ENCODE measurements at regions not wholly inside any gene's neighbourhood (a gene's known extent, or its start where the extent isn't known, plus 50 kb on each side); places are given as distances from the start of the nearest gene placed in this dataset.

GRCh38 chr18:29652797-29653196 is 1389.7 kb downstream of the DSC3 start:
- TF ChIP-seq ZFP3 (CRISPR knock-in tag; IDR thresholded peaks at IDR 0.05) (no peak), ZFP30 (CRISPR knock-in tag; IDR thresholded peaks at IDR 0.05) (no peak), GLIS3 (CRISPR knock-in tag; IDR thresholded peaks at IDR 0.05) (no peak), ESRRG (CRISPR knock-in tag; IDR thresholded peaks at IDR 0.05) (no peak), PATZ1 (CRISPR knock-in tag; IDR thresholded peaks at IDR 0.05; ENCODE audit: borderline replicate concordance) (no peak), TSHZ2 (CRISPR knock-in tag; IDR thresholded peaks at IDR 0.05) (no peak), ISL1 (CRISPR knock-in tag; IDR thresholded peaks at IDR 0.05) (no peak), PPARA (CRISPR knock-in tag; IDR thresholded peaks at IDR 0.05; ENCODE audit: borderline replicate concordance) (no peak), ZNF70 (CRISPR knock-in tag; IDR thresholded peaks at IDR 0.05) (no peak), BACH2 (CRISPR knock-in tag; IDR thresholded peaks at IDR 0.05; ENCODE audit: borderline replicate concordance) (no peak), ZNF565 (CRISPR knock-in tag; conservative IDR thresholded peaks at IDR 0.05; ENCODE audit: low read depth) (no peak), ZNF8 (CRISPR knock-in tag; IDR thresholded peaks at IDR 0.05) (no peak), CREB5 (CRISPR knock-in tag; IDR thresholded peaks at IDR 0.05; ENCODE audit: low read depth) (no peak), RARB (CRISPR knock-in tag; IDR thresholded peaks at IDR 0.05) (no peak)

All from SK-N-SH treated with all-trans-retinoic acid at 6 μM for 48 hours (cell line).